GM12878 (cell line): ENCODE measurements at regions not wholly inside any gene's neighbourhood (a gene's known extent, or its start where the extent isn't known, plus 50 kb on each side); places are given as distances from the start of the nearest gene placed in this dataset.
"Not testable (repeated sequence)": the region's sequence is repeated elsewhere in the genome, so short reads cannot be mapped to it uniquely, and the experiment has no call there.

Source experiments
- ATAC-seq: fragments of 200-7000 bp; cut with Tn5 transposase; 3 replicates; pipeline ENCODE4 v1.9.1; 2020; ENCODE audit warnings: mild to moderate bottlenecking, moderate library complexity
- BruUV-seq: library from RNA; stranded (reverse); fragments of 400-500 nt; replicated peaks from 2 replicates; lab custom pipeline; 2021; lab: Mats Ljungman, UMichigan
- CTCF ChIA-PET: fragments of 300-600 bp; sonication (Branson Sonifier 250); formaldehyde crosslinking; extraction: SDS; loops from one replicate; lab custom pipeline; 2021; ENCODE audit warnings: inconsistent platforms; lab: Yijun Ruan, JAX
- POLR2A ChIA-PET: fragments of 350-600 bp; formaldehyde crosslinking; extraction: SDS; loops from one replicate; lab custom pipeline; 2021; ENCODE audit warnings: inconsistent platforms; lab: Charles Lee
- RAD21 ChIA-PET: fragments of 300-600 bp; sonication (Branson Sonifier 250); formaldehyde crosslinking; loops from one replicate; lab custom pipeline; 2023; ENCODE audit warnings: antibody characterized with exemption; ENCODE audit not compliant: unreplicated experiment; lab: Charles Lee
- SMC1A ChIA-PET: fragments of 300-600 bp; sonication (Branson Sonifier 250); formaldehyde crosslinking; loops from one replicate; lab custom pipeline; 2023; ENCODE audit not compliant: unreplicated experiment, uncharacterized antibody; lab: Charles Lee
- DNase-seq: peaks from one replicate; pipeline ENCODE4 v3.0.0-alpha.2; 2011; ENCODE audit warnings: low read depth, low spot score
- FAIRE-seq: peaks from 3 replicates; lab custom pipeline; 2011; peaks lifted over from hg19 to GRCh38; lab: Jason Lieb, UNC
- H2AFZ ChIP-seq: 2 replicates; pipeline ENCODE4 v1.6.0; 2011; ENCODE audit warnings: low read depth, low read length, control low read depth; ENCODE audit not compliant: control insufficient read depth
- H3K27ac ChIP-seq: 2 replicates; pipeline ENCODE4 v1.5.1; 2011; ENCODE audit warnings: control low read depth; ENCODE audit not compliant: control insufficient read depth, insufficient read depth
- H3K27me3 ChIP-seq, 2 experiments: replicated peaks in 1 of 2; 2 replicates each; pipeline versions ENCODE4 v1.6.0 to v1.6.1; 2011; ENCODE audit warnings: low read length in 1 of 2; ENCODE audit not compliant: control insufficient read depth in 2 of 2, insufficient read depth in 2 of 2
- H3K36me3 ChIP-seq, 2 experiments: 2 replicates each; pipeline ENCODE4 v1.5.1; 2011; ENCODE audit warnings: low read length in 1 of 2; ENCODE audit not compliant: control insufficient read depth in 2 of 2, insufficient read depth in 2 of 2
- H3K4me1 ChIP-seq: 2 replicates; pipeline ENCODE4 v1.6.1; 2011; ENCODE audit warnings: mild to moderate bottlenecking, low read length, moderate library complexity, mixed read lengths; ENCODE audit not compliant: control insufficient read depth, insufficient read depth
- H3K4me2 ChIP-seq: 2 replicates; pipeline ENCODE4 v1.6.0; 2011; ENCODE audit warnings: control low read depth; ENCODE audit not compliant: control insufficient read depth, insufficient read depth
- H3K4me3 ChIP-seq: fragments of 200-600 bp; sonication (generic); 2 replicates; pipeline ENCODE4 v1.5.1; 2016
- H3K79me2 ChIP-seq: 2 replicates; pipeline ENCODE4 v1.6.0; 2011; ENCODE audit warnings: low read length; ENCODE audit not compliant: control insufficient read depth, insufficient read depth
- H3K9ac ChIP-seq: 2 replicates; pipeline ENCODE4 v1.8.0; 2011; ENCODE audit warnings: low read length, control low read depth, mixed read lengths; ENCODE audit not compliant: control insufficient read depth, insufficient read depth
- H3K9me3 ChIP-seq: replicated peaks from 3 replicates; pipeline ENCODE4 v1.5.1; 2011; ENCODE audit warnings: mild to moderate bottlenecking, low read length; ENCODE audit not compliant: control insufficient read depth, insufficient read depth
- H4K20me1 ChIP-seq: 2 replicates; pipeline ENCODE4 v1.6.0; 2011; ENCODE audit not compliant: control insufficient read depth, insufficient read depth
- WGBS: methylation state at CpG from one replicate; pipeline ENCODE4 v1.1.6; 2016; ENCODE audit warnings: low lambda C conversion rate; ENCODE audit not compliant: insufficient replicate concordance, insufficient coverage; ENCODE audit errors: missing lambda C conversion rate; 5-methylcytosine and 5-hydroxymethylcytosine counted together
- in situ Hi-C: fragments of 300-500 bp; cut with MboI; formaldehyde crosslinking; loops from 9 replicates; pipeline ENCODE4 v1.14.3; 2018; ENCODE audit warnings: mixed read lengths
- intact Hi-C: fragments of 100-400 bp; cut with micrococcal nuclease; formaldehyde crosslinking; loops from one replicate; pipeline ENCODE4 v1.14.2; 2022; ENCODE audit not compliant: unreplicated experiment

GRCh38 chr15:19972582-19972981, 569.0 kb downstream of the GOLGA6L6 start:
- H3K27ac ChIP-seq, H3K4me1 ChIP-seq, SMC1A ChIA-PET, DNase-seq, FAIRE-seq, RAD21 ChIA-PET, in situ Hi-C loops, BruUV-seq, ATAC-seq, CTCF ChIA-PET, H2AFZ ChIP-seq, H3K79me2 ChIP-seq, H3K9ac ChIP-seq, H3K4me3 ChIP-seq, H3K4me2 ChIP-seq, H3K27me3 ChIP-seq, H4K20me1 ChIP-seq, POLR2A ChIA-PET, H3K36me3 ChIP-seq, H3K9me3 ChIP-seq, intact Hi-C loops: not testable (repeated sequence)
- WGBS, result 22% methylated on average over 4 of the region's 4 CpGs

- H3K4me3 ChIP-seq, H3K27me3 ChIP-seq, POLR2A ChIA-PET, CTCF ChIA-PET, in situ Hi-C loops, DNase-seq, H3K4me2 ChIP-seq, H4K20me1 ChIP-seq, RAD21 ChIA-PET, intact Hi-C loops, ATAC-seq, BruUV-seq, H2AFZ ChIP-seq, H3K4me1 ChIP-seq, H3K36me3 ChIP-seq, H3K27ac ChIP-seq, FAIRE-seq, H3K9ac ChIP-seq, SMC1A ChIA-PET, H3K79me2 ChIP-seq, H3K9me3 ChIP-seq: not testable (repeated sequence)
Measured at GRCh38 chr15:19965574-19965973, 576.0 kb downstream of the GOLGA6L6 start.

GRCh38 chr15:19964480-19964879, 577.1 kb downstream of the GOLGA6L6 start:
- intact Hi-C loops, FAIRE-seq: not testable (repeated sequence)

More at GRCh38 chr15:19964480-19964879, 577.1 kb downstream of the GOLGA6L6 start:
- SMC1A ChIA-PET, RAD21 ChIA-PET, POLR2A ChIA-PET, BruUV-seq, H3K9ac ChIP-seq, DNase-seq, H3K4me1 ChIP-seq, H3K79me2 ChIP-seq, H3K27me3 ChIP-seq, H3K4me2 ChIP-seq, ATAC-seq, in situ Hi-C loops, H2AFZ ChIP-seq, H4K20me1 ChIP-seq, H3K36me3 ChIP-seq, CTCF ChIA-PET, H3K9me3 ChIP-seq, H3K4me3 ChIP-seq, H3K27ac ChIP-seq: not testable (repeated sequence)
- 26% methylated on average over 1 of the region's 1 CpG for WGBS
